GM21423 (cell line): ENCODE measurements at regions not wholly inside any gene's neighbourhood (a gene's known extent, or its start where the extent isn't known, plus 50 kb on each side); places are given as distances from the start of the nearest gene placed in this dataset.
"Not testable (repeated sequence)": the region's sequence is repeated elsewhere in the genome, so short reads cannot be mapped to it uniquely, and the experiment has no call there.

ENCODE experiments used
- ATAC-seq: cut with Tn5 transposase; IDR thresholded peaks from one replicate; pipeline ENCODE4 v1.9.1; 2021; ENCODE audit warnings: mild to moderate bottlenecking, moderate library complexity; ENCODE audit not compliant: unreplicated experiment

- not testable (repeated sequence) for ATAC-seq
Observed at GRCh38 chr6:60797831-60798230, 1488.2 kb downstream of the KHDRBS2 start.

GRCh38 chr6:60789601-60790000 is 1496.4 kb downstream of the KHDRBS2 start:
- ATAC-seq: not testable (repeated sequence)

DNA sequence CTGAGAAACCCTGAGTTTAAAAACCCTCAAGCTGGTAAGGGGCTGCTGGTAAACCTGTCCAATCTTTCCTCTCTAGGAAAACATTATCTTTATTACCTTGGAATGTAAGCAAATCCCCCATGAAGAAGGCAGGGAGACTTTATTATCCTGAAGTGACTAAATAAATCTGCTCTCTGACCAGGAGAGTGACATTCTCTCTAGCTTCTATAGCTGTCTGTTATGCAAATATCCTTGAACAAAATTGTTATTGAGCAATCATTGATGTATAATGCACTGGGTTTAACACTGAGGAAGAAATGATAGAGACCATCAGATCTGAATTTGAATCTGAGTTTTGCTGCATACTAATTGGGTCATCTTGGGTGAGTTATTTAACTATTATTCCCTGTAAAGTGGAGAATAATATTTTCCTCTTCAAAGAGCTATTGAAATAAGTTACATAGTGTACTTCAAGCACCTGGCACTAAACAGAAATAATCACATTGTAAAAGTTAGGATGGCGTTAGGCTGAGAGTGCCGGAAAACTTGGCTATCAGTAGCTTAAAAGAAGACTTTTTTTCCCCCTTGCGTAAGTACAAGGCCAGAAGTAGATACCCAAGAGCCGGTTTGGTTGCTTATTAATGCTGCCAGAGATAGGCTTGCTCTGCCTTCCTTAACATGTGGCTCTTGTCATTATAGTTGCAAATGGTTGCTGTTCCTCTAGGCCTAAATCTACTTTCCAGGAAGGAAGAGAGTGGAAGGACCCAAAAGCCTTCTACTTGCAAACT is 1503.1 kb downstream of the KHDRBS2 start:
- ATAC-seq: not testable (repeated sequence)

DNA sequence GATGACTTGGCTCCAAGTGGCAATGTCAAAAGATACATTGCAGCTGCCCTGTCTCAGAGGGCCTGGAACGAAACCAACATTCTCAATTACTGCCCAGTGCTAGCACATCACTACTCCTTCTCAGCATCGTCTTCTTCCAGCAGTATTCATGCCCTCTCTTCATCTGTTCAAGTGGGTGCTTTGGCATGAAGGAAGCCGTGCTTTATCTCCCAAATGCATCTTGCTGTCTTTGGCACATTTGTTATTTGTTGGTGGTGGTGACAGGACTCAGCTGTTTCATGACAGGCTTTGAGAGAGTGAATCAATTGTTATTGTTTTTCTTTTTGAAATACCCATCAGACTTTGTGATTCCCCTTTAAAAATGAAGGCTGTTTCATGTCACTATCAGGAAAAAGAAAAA is 1506.4 kb downstream of the KHDRBS2 start:
- ATAC-seq: not testable (repeated sequence)

GRCh38 chr6:60767791-60768499 is 1518.1 kb downstream of the KHDRBS2 start:
- not testable (repeated sequence) for ATAC-seq

- not testable (repeated sequence) for ATAC-seq
Observed at GRCh38 chr6:60765331-60765730, 1520.7 kb downstream of the KHDRBS2 start.

DNA sequence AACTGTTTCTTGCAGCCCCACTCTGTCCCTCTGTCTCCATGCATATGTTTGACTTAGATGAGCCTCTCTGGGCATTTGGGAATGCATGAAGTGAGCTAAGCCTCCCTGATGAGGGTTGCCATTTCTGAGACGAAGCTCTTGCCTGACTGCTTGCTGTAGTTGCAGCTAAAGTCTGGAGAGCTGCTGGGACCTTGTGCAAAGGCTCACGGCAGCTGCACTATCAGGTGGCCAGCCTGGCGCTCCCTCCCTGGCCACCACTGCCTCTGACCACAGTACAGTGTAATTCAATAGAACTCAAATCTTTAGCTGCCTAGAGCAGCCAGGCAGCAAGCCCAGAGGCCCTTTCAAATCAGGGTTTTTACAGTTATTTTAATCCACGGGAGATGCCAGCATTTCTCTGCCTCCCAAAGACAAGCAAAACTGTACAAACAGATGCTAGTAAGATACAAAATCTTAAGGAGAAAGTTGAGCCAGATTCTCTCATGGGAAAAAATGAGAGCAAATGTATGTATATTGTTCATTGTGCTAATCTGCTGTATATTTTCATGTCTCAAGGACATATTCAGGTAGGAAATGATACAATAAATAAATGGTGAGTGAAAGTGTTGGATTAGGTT is 1522.5 kb downstream of the KHDRBS2 start:
- ATAC-seq: not testable (repeated sequence)

DNA sequence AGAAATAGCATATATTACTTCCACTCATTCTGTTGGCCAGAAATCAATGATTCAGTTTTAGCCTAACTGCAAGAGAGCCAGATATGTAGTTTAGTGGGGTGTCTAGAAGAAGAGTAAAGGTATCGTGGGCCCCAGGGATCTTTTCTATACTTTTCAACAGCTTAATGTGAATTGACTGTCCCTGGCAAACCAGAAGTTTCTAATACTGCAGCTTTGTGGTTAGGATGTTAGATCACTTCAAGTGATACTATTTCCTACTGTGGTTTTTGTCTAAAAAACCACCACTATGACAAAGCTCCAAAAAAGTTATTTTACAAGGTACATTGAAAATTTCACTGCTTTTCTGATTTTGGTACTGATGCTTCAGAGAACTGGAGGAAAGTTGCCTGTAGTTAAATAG is 1525.1 kb downstream of the KHDRBS2 start:
- not testable (repeated sequence) for ATAC-seq

DNA sequence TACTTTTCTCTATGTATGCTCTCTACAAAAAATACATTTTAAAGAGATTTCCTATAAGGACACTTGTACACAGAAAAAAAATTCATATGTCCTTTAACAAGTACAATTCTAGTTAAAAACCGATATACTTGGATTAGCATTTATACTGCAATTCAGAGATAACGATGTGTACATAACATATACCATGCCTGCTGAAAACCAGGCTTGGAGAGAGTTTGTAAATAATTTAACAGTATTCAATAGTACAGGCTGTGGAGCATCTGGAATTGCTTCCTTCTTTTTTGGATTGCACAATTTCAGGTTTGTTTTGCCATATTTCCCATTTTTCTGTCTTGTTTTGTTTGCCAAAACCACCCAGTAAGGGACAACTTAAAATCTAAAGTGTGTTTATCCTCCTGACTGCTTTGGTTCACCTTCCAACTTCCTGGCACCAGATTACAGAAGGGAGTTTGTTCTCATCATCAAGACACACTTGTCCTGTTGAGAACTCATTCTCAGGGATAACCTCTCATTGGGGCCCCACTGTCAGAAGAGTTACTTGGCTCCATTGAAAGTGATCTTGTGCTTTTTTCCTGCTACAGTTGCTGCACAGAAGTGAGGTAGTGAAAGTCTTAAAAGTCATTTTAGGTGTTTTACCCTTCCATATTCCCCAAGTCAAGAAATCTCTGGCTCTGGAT is 1526.7 kb downstream of the KHDRBS2 start:
- ATAC-seq: not testable (repeated sequence)

DNA sequence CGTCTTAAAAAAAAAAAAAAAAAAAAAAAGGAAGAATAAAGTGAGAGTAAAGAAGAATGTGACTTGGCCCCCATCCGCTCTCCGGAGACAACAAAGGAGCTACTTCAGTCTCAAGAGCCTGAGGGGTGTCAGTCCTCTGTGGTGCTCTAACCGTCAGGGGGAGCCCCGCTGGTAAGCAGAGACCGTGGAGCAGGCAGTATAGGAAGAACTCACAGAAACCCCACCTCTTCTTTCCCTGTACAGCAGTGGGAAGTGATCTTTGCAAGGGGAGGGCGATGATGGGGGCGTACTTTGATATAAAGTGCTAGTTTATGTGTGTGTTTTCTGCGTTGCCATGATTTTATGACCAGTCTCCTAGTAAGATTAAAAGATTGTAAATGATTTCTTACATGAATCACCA is 1527.3 kb downstream of the KHDRBS2 start:
- not testable (repeated sequence) for ATAC-seq

DNA sequence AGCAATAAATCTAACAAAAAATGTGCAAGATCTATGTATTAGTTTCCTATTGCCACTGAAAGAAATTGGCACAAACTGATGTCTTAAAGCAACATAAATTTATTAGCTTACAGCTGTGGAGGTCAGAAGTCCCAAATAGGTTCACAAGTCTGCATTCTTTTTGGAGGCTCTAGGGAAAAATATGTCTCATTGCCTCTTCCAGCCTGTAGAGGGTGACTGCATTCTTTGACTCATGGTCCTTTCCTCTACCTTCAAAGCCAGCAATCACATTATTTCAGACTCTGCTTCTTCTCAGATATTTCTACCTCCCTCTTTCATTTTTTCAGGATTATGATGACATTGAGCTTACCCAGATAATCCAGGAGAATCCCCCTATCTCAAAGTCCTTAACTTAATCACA is 1531.1 kb downstream of the KHDRBS2 start:
- ATAC-seq: no peak

GRCh38 chr6:60750353-60751081 is 1535.5 kb downstream of the KHDRBS2 start:
- ATAC-seq: not testable (repeated sequence)

GRCh38 chr6:60747765-60748556 is 1538.1 kb downstream of the KHDRBS2 start:
- not testable (repeated sequence) for ATAC-seq

DNA sequence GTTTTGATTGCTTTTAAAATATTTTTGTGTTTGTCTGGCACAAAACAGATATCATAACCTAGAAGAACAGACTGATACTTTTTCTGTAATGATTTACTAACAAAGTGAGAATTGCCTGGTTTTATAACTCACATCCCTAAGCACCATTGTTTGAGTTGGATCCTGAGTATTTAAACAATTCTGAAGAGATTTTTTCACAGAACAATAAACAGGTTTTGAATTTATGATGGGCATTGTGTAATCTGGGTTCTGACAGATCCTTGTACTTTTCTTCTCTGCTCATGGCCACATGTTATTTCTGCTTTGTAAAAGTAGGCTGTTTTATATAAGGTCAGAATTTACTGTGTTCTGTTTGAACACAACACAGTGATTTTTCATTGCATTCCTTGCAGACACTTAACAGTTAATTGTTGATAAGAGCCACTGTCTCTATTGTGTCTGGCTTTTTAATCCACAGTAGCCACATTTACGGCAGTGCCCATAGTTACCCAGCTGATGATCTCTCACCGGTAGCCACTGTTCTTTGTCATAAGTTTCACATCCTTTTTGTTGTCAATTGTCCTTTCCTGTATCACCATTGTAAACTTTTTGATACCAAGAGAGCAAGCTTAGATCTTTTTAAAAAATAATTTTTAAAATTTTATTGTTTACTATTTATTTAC is 1548.1 kb downstream of the KHDRBS2 start:
- ATAC-seq: peak; percentile 77

DNA sequence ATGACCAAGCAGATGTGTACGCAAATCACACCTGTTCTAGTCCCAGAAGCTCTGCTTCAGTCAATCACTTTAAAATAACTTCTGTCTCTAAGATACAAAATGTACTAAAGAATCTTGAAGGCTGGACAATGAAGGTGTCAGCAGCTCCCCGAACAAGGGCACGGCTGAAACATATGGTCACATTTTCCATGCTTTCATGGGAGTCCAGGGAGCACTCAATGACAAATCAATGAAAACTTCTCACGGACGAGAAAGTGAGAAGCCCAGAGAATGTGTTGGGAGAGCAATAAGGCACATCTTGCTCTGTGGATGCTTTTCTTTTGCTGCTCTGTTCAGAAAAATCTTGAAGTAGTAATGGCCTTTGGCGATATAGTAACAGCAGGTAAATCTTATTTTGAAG is 1548.7 kb downstream of the KHDRBS2 start:
- ATAC-seq: not testable (repeated sequence)

- not testable (repeated sequence) for ATAC-seq
Observed at GRCh38 chr6:60723935-60724334, 1562.1 kb downstream of the KHDRBS2 start.

- no peak for ATAC-seq
Observed at GRCh38 chr6:60695232-60695631, 1590.8 kb downstream of the KHDRBS2 start.

GRCh38 chr6:60687085-60687484 is 1598.9 kb downstream of the KHDRBS2 start:
- ATAC-seq: no peak

DNA sequence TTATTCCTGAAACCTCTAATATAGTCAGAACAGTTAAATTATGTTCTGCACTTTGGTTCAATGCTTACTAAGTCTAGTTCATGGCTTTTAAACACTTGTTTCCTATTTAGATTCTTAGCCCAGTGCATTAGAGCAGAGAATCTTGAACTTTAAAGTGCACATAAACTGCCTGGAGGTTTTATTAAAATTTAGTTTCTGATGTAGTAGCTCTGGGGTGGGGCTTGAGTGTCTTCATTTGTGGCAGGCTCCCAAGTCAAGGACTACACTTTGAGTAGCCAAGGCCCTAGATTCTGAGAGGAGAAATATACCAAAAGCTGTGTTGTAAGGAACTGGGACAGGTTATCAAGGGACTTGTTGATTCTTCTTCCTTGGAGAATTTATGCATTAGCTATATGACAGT is 1604.2 kb downstream of the KHDRBS2 start:
- ATAC-seq: no peak
